ENCODE measurements at regions not wholly inside any gene's neighbourhood (a gene's known extent, or its start where the extent isn't known, plus 50 kb on each side); places are given as distances from the start of the nearest gene placed in this dataset.

DNA sequence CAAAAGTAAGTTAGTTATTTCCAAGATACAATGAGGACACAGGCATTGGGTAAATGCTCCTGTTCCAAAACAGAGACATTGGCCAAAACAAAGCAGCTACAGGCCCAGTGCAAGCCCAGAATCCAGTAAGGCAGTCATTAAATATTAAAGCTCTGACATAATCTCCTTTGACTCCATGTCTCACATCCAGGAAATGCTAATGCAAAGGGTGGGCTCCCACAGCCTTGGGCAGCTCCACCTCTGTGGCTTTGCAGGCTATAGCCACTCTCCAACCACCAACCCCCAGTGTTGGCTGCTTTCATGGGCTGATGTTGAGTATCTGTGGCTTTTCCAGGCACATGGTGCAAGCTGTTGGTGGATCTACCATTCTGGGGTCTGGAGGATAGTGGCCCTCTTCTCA is 733.4 kb upstream of the SOX9 start:
- Histone ChIP-seq H3K27ac (ENCODE audit: control insufficient read depth, insufficient read depth, low read length) (no peak overlapping the region), H3K27me3 (ENCODE audit: control insufficient read depth, extremely low read depth, insufficient read depth, low read length) (no peaks in the 10 kb centered on the region), H3K4me2 (ENCODE audit: control insufficient read depth, extremely low read depth, insufficient read depth, low read depth, low read length) (no peak overlapping the region), H3K79me2 (ENCODE audit: control insufficient read depth, insufficient read depth, low read length) (no peaks in the 10 kb centered on the region), H4K20me1 (ENCODE audit: control insufficient read depth, extremely low read depth, insufficient read depth, low read length) (no peaks in the 10 kb centered on the region), H3K36me3 (ENCODE audit: control insufficient read depth in 2 of 2, extremely low read depth in 1 of 2, insufficient read depth in 2 of 2, low read length in 2 of 2) (no peaks in the 10 kb centered on the region), H2AFZ (ENCODE audit: control insufficient read depth, low read length) (no peak overlapping the region), H3K9me3 (ENCODE audit: control insufficient read depth, low read depth, low read length) (peaks cover 3% of the 10 kb centered on the region), H3K9ac (ENCODE audit: control insufficient read depth, extremely low read depth, insufficient read depth, low read length) (no peak overlapping the region), H3K9me1 (ENCODE audit: control insufficient read depth, extremely low read depth, insufficient read depth, low read length) (no peaks in the 10 kb centered on the region), H3K4me3 (ENCODE audit: control insufficient read depth in 2 of 3, extremely low read depth in 1 of 3, insufficient read depth in 2 of 3, low read depth in 1 of 3, low read length in 3 of 3) (no peak overlapping the region), H3K4me1 (ENCODE audit: control insufficient read depth, extremely low read depth, insufficient read depth, low read length) (peaks cover 2% of the 10 kb centered on the region)
- dilution Hi-C loops (cut with MboI; ENCODE audit: extremely low pct_ligation_motif_present, low sequenced_read_pairs): no loop called here
- TF ChIP-seq, protein P1, sequence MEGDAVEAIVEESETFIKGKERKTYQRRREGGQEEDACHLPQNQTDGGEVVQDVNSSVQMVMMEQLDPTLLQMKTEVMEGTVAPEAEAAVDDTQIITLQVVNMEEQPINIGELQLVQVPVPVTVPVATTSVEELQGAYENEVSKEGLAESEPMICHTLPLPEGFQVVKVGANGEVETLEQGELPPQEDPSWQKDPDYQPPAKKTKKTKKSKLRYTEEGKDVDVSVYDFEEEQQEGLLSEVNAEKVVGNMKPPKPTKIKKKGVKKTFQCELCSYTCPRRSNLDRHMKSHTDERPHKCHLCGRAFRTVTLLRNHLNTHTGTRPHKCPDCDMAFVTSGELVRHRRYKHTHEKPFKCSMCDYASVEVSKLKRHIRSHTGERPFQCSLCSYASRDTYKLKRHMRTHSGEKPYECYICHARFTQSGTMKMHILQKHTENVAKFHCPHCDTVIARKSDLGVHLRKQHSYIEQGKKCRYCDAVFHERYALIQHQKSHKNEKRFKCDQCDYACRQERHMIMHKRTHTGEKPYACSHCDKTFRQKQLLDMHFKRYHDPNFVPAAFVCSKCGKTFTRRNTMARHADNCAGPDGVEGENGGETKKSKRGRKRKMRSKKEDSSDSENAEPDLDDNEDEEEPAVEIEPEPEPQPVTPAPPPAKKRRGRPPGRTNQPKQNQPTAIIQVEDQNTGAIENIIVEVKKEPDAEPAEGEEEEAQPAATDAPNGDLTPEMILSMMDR (optimal IDR thresholded peaks at IDR 0.05 in 1 of 3, IDR thresholded peaks at IDR 0.05 in 1 of 3, conservative IDR thresholded peaks at IDR 0.05 in 1 of 3; ENCODE audit: extremely low read depth in 1 of 3, insufficient read depth in 2 of 3, low read length in 3 of 3): no peak
- no peak for TF ChIP-seq EZH2 (IDR thresholded peaks at IDR 0.05; ENCODE audit: low read length)
- DNase-seq (ENCODE audit: low read depth, low spot score) (no peak), FAIRE-seq (no peak)

DNA sequence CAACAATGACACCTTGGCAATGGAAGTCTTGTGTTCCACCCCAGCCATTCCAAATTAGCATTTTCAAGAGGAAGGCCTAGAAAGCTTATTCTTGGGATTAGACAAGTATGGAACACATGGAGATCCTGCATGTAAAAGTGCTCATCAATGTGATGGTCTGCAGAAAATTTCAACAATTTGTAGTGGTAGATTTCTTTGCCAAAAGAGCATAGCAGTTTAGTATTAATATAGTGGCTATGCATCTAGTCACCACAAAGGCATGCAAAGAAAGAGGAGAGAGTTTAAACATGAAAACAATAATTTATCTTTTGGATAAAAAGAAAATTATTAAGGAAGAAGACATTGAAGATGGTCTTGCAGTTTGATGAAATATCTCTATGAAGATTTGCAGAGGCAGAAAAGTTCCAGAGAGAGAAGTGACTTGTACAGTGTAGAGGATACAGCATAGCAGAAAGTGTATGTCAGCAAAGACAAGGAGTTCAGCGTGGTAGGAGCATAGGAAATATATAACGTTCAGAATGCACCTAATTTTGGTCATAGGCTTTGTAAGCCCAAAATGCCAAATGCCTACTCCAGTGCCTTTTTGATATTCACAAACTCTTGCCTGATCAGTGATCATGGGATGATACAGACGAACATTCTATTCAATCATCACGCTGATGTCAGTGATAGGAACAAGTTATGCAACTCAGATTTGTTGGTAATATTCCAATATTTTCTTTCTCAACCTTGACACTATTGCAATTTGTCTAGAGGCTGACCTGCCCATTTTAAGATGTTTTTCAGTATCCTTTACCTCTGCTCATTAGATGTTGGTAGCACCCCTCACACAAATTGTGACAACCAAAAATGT is 727.9 kb upstream of the SOX9 start:
- dilution Hi-C loops (cut with MboI; ENCODE audit: extremely low pct_ligation_motif_present, low sequenced_read_pairs): no loop called here
- H2AFZ ChIP-seq (ENCODE audit: control insufficient read depth, low read length): peak overlapping the region; percentile 61

More for the DNA sequence above, 727.9 kb upstream of the SOX9 start:
- H3K4me1 ChIP-seq (ENCODE audit: control insufficient read depth, extremely low read depth, insufficient read depth, low read length): peaks cover 12% of the 10 kb centered on the region
- no peaks in the 10 kb centered on the region for H4K20me1 ChIP-seq (ENCODE audit: control insufficient read depth, extremely low read depth, insufficient read depth, low read length)
- H3K9ac ChIP-seq (ENCODE audit: control insufficient read depth, extremely low read depth, insufficient read depth, low read length): no peak overlapping the region
- H3K27me3 ChIP-seq (ENCODE audit: control insufficient read depth, extremely low read depth, insufficient read depth, low read length): no peaks in the 10 kb centered on the region
- H3K9me1 ChIP-seq (ENCODE audit: control insufficient read depth, extremely low read depth, insufficient read depth, low read length): no peaks in the 10 kb centered on the region
- peak overlapping the region; percentile 38 for H3K27ac ChIP-seq (ENCODE audit: control insufficient read depth, insufficient read depth, low read length)
- TF ChIP-seq, protein P1 (optimal IDR thresholded peaks at IDR 0.05 in 1 of 3, IDR thresholded peaks at IDR 0.05 in 1 of 3, conservative IDR thresholded peaks at IDR 0.05 in 1 of 3; ENCODE audit: extremely low read depth in 1 of 3, insufficient read depth in 2 of 3, low read length in 3 of 3): no peak
- H3K9me3 ChIP-seq (ENCODE audit: control insufficient read depth, low read depth, low read length): peaks cover 3% of the 10 kb centered on the region
- H3K4me2 ChIP-seq (ENCODE audit: control insufficient read depth, extremely low read depth, insufficient read depth, low read depth, low read length): peak overlapping the region; percentile 61
- no peaks in the 10 kb centered on the region for H3K79me2 ChIP-seq (ENCODE audit: control insufficient read depth, insufficient read depth, low read length)
- FAIRE-seq (peak; percentile 76), DNase-seq (ENCODE audit: low read depth, low spot score) (no peak)
- H3K4me3 ChIP-seq (ENCODE audit: control insufficient read depth in 2 of 3, extremely low read depth in 1 of 3, insufficient read depth in 2 of 3, low read depth in 1 of 3, low read length in 3 of 3): no peak overlapping the region
- no peaks in the 10 kb centered on the region for H3K36me3 ChIP-seq (ENCODE audit: control insufficient read depth in 2 of 2, extremely low read depth in 1 of 2, insufficient read depth in 2 of 2, low read length in 2 of 2)

Measured in keratinocyte (primary cell).